OCI-LY3 (cell line): ENCODE measurements at regions not wholly inside any gene's neighbourhood (a gene's known extent, or its start where the extent isn't known, plus 50 kb on each side); places are given as distances from the start of the nearest gene placed in this dataset.

Experiments used
- H2AFZ ChIP-seq: fragments of 200-600, 300-600 bp; shearing (Covaris generic); 2 replicates; pipeline ENCODE4 v1.6.0; 2014; ENCODE audit warnings: antibody characterized with exemption, low read depth, low read length
- H3K27ac ChIP-seq: fragments of 200-600, 300-600 bp; sonication (generic); 2 replicates; pipeline ENCODE4 v1.5.1; 2014; ENCODE audit warnings: mild to moderate bottlenecking, low read length, moderate library complexity, mixed read lengths
- H3K27me3 ChIP-seq: fragments of 200-600, 300-600 bp; sonication (generic); 2 replicates; pipeline ENCODE4 v1.6.1; 2014; ENCODE audit warnings: low read depth, low read length, mixed read lengths
- H3K36me3 ChIP-seq: fragments of 200-600, 300-600 bp; sonication (generic); replicated peaks from 2 replicates; pipeline ENCODE3; 2014; ENCODE audit warnings: low read depth, low read length, mixed read lengths
- H3K4me1 ChIP-seq: fragments of 300-600, 200-600 bp; sonication (generic); 2 replicates; pipeline ENCODE4 v1.6.1; 2014; ENCODE audit warnings: low read length, mixed read lengths
- H3K4me2 ChIP-seq: fragments of 200-600, 300-600 bp; sonication (generic); 2 replicates; pipeline ENCODE4 v1.6.1; 2014; ENCODE audit warnings: low read length, mixed read lengths
- H3K4me3 ChIP-seq: fragments of 300-600, 200-600 bp; sonication (generic); 2 replicates; pipeline ENCODE4 v1.5.1; 2014; ENCODE audit warnings: antibody characterized with exemption, mild to moderate bottlenecking, low read length, moderate library complexity
- H3K79me2 ChIP-seq: fragments of 300-600, 200-600 bp; shearing (Covaris generic); 2 replicates; pipeline ENCODE4 v1.6.1; 2014; ENCODE audit warnings: mild to moderate bottlenecking, low read length, mixed read lengths
- H3K9ac ChIP-seq: fragments of 300-600, 200-600 bp; shearing (Covaris generic); 2 replicates; pipeline ENCODE4 v1.6.0; 2014; ENCODE audit warnings: mild to moderate bottlenecking, low read length, moderate library complexity
- H3K9me3 ChIP-seq: fragments of 200-600, 300-600 bp; shearing (Covaris generic); 2 replicates; pipeline ENCODE4 v1.6.1; 2014; ENCODE audit warnings: low read length, mixed read lengths; ENCODE audit not compliant: insufficient read depth
- H4K20me1 ChIP-seq: fragments of 200-600, 300-600 bp; sonication (generic); 2 replicates; pipeline ENCODE4 v1.6.1; 2016; ENCODE audit warnings: low read length, mixed read lengths; ENCODE audit not compliant: insufficient read depth
- CTCF ChIP-seq: fragments of 200-600, 300-600 bp; sonication (generic); IDR thresholded peaks from 2 replicates; pipeline ENCODE4 v1.5.1; 2014; ENCODE audit warnings: antibody characterized with exemption, low read length, low read depth
- EZH2phosphoT487 ChIP-seq: fragments of 200-600 bp; shearing (Covaris generic); IDR thresholded peaks from 2 replicates; pipeline ENCODE4 v1.6.1; 2018; ENCODE audit warnings: antibody characterized with exemption, mixed run types, low read depth

- Histone ChIP-seq H3K9me3 (no peaks in the 10 kb centered on the region), H3K4me3 (no peak overlapping the region), H4K20me1 (no peaks in the 10 kb centered on the region), H3K4me1 (no peaks in the 10 kb centered on the region), H3K4me2 (no peak overlapping the region), H3K27ac (no peak overlapping the region), H3K9ac (no peak overlapping the region), H3K36me3 (no peaks in the 10 kb centered on the region), H3K27me3 (peaks cover 12% of the 10 kb centered on the region; the same call in 1 of the 2 replicates), H2AFZ (no peak overlapping the region), H3K79me2 (no peaks in the 10 kb centered on the region)
- no peak for TF ChIP-seq EZH2phosphoT487
- peak; percentile 87 for TF ChIP-seq CTCF
Observed at GRCh38 chr19:28242317-28242927, 970.5 kb downstream of the UQCRFS1 start.

- Histone ChIP-seq H3K9ac (no peak overlapping the region), H3K36me3 (no peaks in the 10 kb centered on the region)
Observed at GRCh38 chr19:28239270-28239669, 973.7 kb downstream of the UQCRFS1 start.

GRCh38 chr19:28238270-28238820 is 974.6 kb downstream of the UQCRFS1 start:
- Histone ChIP-seq H3K36me3 (no peaks in the 10 kb centered on the region), H3K4me2 (no peak overlapping the region), H3K9ac (no peak overlapping the region), H2AFZ (no peak overlapping the region), H4K20me1 (no peaks in the 10 kb centered on the region), H3K4me3 (no peak overlapping the region), H3K9me3 (no peaks in the 10 kb centered on the region), H3K27me3 (no peaks in the 10 kb centered on the region), H3K27ac (no peak overlapping the region), H3K4me1 (no peaks in the 10 kb centered on the region), H3K79me2 (no peaks in the 10 kb centered on the region)
- TF ChIP-seq EZH2phosphoT487 (no peak), CTCF (no peak)

More at GRCh38 chr19:28239270-28239669, 973.7 kb downstream of the UQCRFS1 start:
- H3K27ac ChIP-seq: no peak overlapping the region
- H4K20me1 ChIP-seq: no peaks in the 10 kb centered on the region
- no peak overlapping the region for H3K4me3 ChIP-seq
- TF ChIP-seq CTCF (peak; percentile 62), EZH2phosphoT487 (no peak)
- no peak overlapping the region for H2AFZ ChIP-seq
- no peak overlapping the region for H3K4me2 ChIP-seq
- no peaks in the 10 kb centered on the region for H3K9me3 ChIP-seq
- peaks cover 4% of the 10 kb centered on the region; the same call in 1 of the 2 replicates for H3K27me3 ChIP-seq
- H3K79me2 ChIP-seq: no peaks in the 10 kb centered on the region
- H3K4me1 ChIP-seq: no peaks in the 10 kb centered on the region

- Histone ChIP-seq H3K27me3 (no peaks in the 10 kb centered on the region), H3K4me2 (no peak overlapping the region), H3K9ac (no peak overlapping the region), H3K4me1 (no peaks in the 10 kb centered on the region), H3K27ac (no peak overlapping the region), H3K36me3 (no peaks in the 10 kb centered on the region), H4K20me1 (no peaks in the 10 kb centered on the region), H3K4me3 (no peak overlapping the region), H3K79me2 (no peaks in the 10 kb centered on the region), H2AFZ (no peak overlapping the region), H3K9me3 (no peaks in the 10 kb centered on the region)
- no peak for TF ChIP-seq EZH2phosphoT487
- no peak for TF ChIP-seq CTCF
Observed at GRCh38 chr19:28235606-28236125, 977.3 kb downstream of the UQCRFS1 start.
